AG04449 (cell line): ENCODE measurements at regions not wholly inside any gene's neighbourhood (a gene's known extent, or its start where the extent isn't known, plus 50 kb on each side); places are given as distances from the start of the nearest gene placed in this dataset.

Experiments
- CTCF ChIA-PET: fragments of 350-600 bp; formaldehyde crosslinking; extraction: SDS; loops from one replicate; lab custom pipeline; 2021; ENCODE audit warnings: antibody characterized with exemption; lab: Yijun Ruan, JAX
- POLR2A ChIA-PET: fragments of 400-600, 350-600 bp; formaldehyde crosslinking; extraction: SDS; loops from one replicate; lab custom pipeline; 2020; ENCODE audit warnings: antibody characterized with exemption, inconsistent platforms; lab: Yijun Ruan, JAX
- DNase-seq: peaks from one replicate; pipeline ENCODE4 v3.0.0-alpha.2; 2010; ENCODE audit warnings: low read depth, low spot score
- H3K4me3 ChIP-seq: 2 replicates; pipeline ENCODE4 v1.5.1; 2011; ENCODE audit warnings: low read depth, mild to moderate bottlenecking, control low read depth, low read length
- CTCF ChIP-seq: IDR thresholded peaks from one replicate; pipeline ENCODE4 v1.5.1; 2011; ENCODE audit warnings: mild to moderate bottlenecking, moderate library complexity, low read length, control low read depth, inconsistent platforms; ENCODE audit not compliant: insufficient read depth; ENCODE audit errors: missing control alignments

- CTCF ChIA-PET: interaction anchor here (0.7 to 1.2 kb wide), 4 partner anchors 12 to 758 kb away, joined by 3 to 5 read pairs (median 4); no protein-coding TSS in a partner anchor
- POLR2A ChIA-PET: no interaction called here
- TF ChIP-seq CTCF: peak; percentile 12
- no peak for DNase-seq
- no peak overlapping the region for H3K4me3 ChIP-seq
Measured at GRCh38 chr3:74897006-74897405, 282.5 kb upstream of the CNTN3 start.

GRCh38 chr3:74891312-74891711 lies 276.9 kb upstream of the CNTN3 start:
- ChIA-PET POLR2A (no interaction called here), CTCF (interaction anchor here (1.6 kb wide), 1 partner anchor 8 kb away, joined by 6 read pairs; no protein-coding TSS in a partner anchor)
- TF ChIP-seq CTCF: no peak
- DNase-seq: no peak
- H3K4me3 ChIP-seq: no peak overlapping the region

- ChIA-PET CTCF (interaction anchor here (0.6 to 1.8 kb wide), 5 partner anchors 8 to 1013 kb away, joined by 3 to 7 read pairs (median 4); no protein-coding TSS in a partner anchor), POLR2A (no interaction called here)
- H3K4me3 ChIP-seq: no peak overlapping the region
- DNase-seq: peak; percentile 1
- peak; percentile 59 for TF ChIP-seq CTCF
Measured at GRCh38 chr3:74883690-74884089, 269.2 kb upstream of the CNTN3 start.

- POLR2A ChIA-PET: no interaction called here
- TF ChIP-seq CTCF: no peak
- CTCF ChIA-PET: interaction anchor here (0.6 to 1.8 kb wide), 5 partner anchors 9 to 1013 kb away, joined by 3 to 7 read pairs (median 4); no protein-coding TSS in a partner anchor
- no peak overlapping the region for H3K4me3 ChIP-seq
- no peak for DNase-seq
Measured at GRCh38 chr3:74883222-74883621, 268.8 kb upstream of the CNTN3 start.

- no peak for TF ChIP-seq CTCF
- POLR2A ChIA-PET: no interaction called here
- no peak for DNase-seq
- CTCF ChIA-PET: no interaction called here
- H3K4me3 ChIP-seq: no peak overlapping the region
Measured at GRCh38 chr3:74880237-74880636, 265.8 kb upstream of the CNTN3 start.

- no peak overlapping the region for H3K4me3 ChIP-seq
- TF ChIP-seq CTCF: no peak
- no peak for DNase-seq
- CTCF ChIA-PET: no interaction called here
- POLR2A ChIA-PET: no interaction called here
Measured at GRCh38 chr3:74866357-74867030, 252.0 kb upstream of the CNTN3 start.
